Activated CD4-positive, alpha-beta T cell treated with anti-CD3 and anti-CD28 coated beads, Interleukin-2, amount 50 U/mL, for 16 hours (primary cell): ENCODE measurements at regions not wholly inside any gene's neighbourhood (a gene's known extent, or its start where the extent isn't known, plus 50 kb on each side); places are given as distances from the start of the nearest gene placed in this dataset.

Experiments used
- DNase-seq: peaks from one replicate; pipeline ENCODE4 v3.0.0-alpha.2; 2020

- DNase-seq, result no peak
Measured at GRCh38 chr11:122269824-122270223, 153.8 kb upstream of the BLID start.

GRCh38 chr11:122268601-122269130 lies 152.7 kb upstream of the BLID start:
- DNase-seq, result no peak

- no peak for DNase-seq
Measured at GRCh38 chr11:122267602-122268001, 151.6 kb upstream of the BLID start.

- no peak for DNase-seq
Measured at GRCh38 chr11:122265981-122266380, 150.0 kb upstream of the BLID start.

GRCh38 chr11:122264121-122264520 lies 148.1 kb upstream of the BLID start:
- DNase-seq, result no peak

- no peak for DNase-seq
Measured at GRCh38 chr11:122261546-122261945, 145.5 kb upstream of the BLID start.

GRCh38 chr11:122259195-122259821 lies 143.3 kb upstream of the BLID start:
- DNase-seq, result no peak

- no peak for DNase-seq
Measured at GRCh38 chr11:122258446-122259194, 142.6 kb upstream of the BLID start.

- DNase-seq, result no peak
Measured at GRCh38 chr11:122253589-122254231, 137.7 kb upstream of the BLID start.

GRCh38 chr11:122248939-122249338 lies 132.9 kb upstream of the BLID start:
- DNase-seq, result no peak

- DNase-seq, result no peak
Measured at GRCh38 chr11:122248131-122248530, 132.1 kb upstream of the BLID start.

GRCh38 chr11:122246874-122247273 lies 130.9 kb upstream of the BLID start:
- DNase-seq, result no peak

- DNase-seq, result no peak
Measured at GRCh38 chr11:122242731-122243130, 126.7 kb upstream of the BLID start.

GRCh38 chr11:122241566-122241965 lies 125.6 kb upstream of the BLID start:
- no peak for DNase-seq

GRCh38 chr11:122240638-122241037 lies 124.6 kb upstream of the BLID start:
- DNase-seq, result no peak

- no peak for DNase-seq
Measured at GRCh38 chr11:122235615-122236014, 119.6 kb upstream of the BLID start.

- DNase-seq, result no peak
Measured at GRCh38 chr11:122234780-122235179, 118.8 kb upstream of the BLID start.

- no peak for DNase-seq
Measured at GRCh38 chr11:122234257-122234656, 118.2 kb upstream of the BLID start.

GRCh38 chr11:122232985-122233384 lies 117.0 kb upstream of the BLID start:
- DNase-seq, result no peak

GRCh38 chr11:122230385-122230755 lies 114.4 kb upstream of the BLID start:
- no peak for DNase-seq

- DNase-seq, result no peak
Measured at GRCh38 chr11:122229481-122230384, 113.7 kb upstream of the BLID start.

- DNase-seq, result no peak
Measured at GRCh38 chr11:122229078-122229477, 113.1 kb upstream of the BLID start.

- no peak for DNase-seq
Measured at GRCh38 chr11:122226810-122227379, 110.9 kb upstream of the BLID start.
